ENCODE measurements at regions not wholly inside any gene's neighbourhood (a gene's known extent, or its start where the extent isn't known, plus 50 kb on each side); places are given as distances from the start of the nearest gene placed in this dataset.

- no peak for DNase-seq (ENCODE audit: low read depth)
Observed at GRCh38 chr6:97591955-97592354, 308.9 kb upstream of the MMS22L start.

- peak; percentile 56 for DNase-seq (ENCODE audit: low read depth)
Observed at GRCh38 chr6:97594844-97595243, 311.8 kb upstream of the MMS22L start.

- DNase-seq (ENCODE audit: low read depth), result no peak
Observed at GRCh38 chr6:97621111-97621510, 338.1 kb upstream of the MMS22L start.

- DNase-seq (ENCODE audit: low read depth), result no peak
Observed at GRCh38 chr6:97626671-97627441, 343.8 kb upstream of the MMS22L start.

- no peak for DNase-seq (ENCODE audit: low read depth)
Observed at GRCh38 chr6:97629180-97629579, 346.2 kb upstream of the MMS22L start.

DNA sequence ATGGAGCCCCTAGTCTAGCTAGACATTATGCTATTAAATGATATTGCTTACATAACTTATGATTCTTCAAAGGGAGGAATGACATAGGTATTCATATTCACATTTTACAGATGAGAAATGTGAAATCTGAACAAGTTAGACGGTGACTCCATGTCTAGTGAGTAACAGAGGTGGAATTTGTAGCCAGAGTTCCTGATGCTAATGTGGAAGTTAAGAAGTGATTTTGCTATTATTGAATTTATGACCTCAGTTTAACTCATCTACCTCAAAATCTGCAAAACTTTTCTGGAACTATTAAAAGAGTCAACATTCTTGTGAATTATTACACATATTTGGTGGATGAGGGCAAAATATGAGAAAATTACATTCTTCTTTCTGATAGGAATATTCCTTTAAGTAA, 347.6 kb upstream of the MMS22L start:
- peak; percentile 51 for DNase-seq (ENCODE audit: low read depth)

GRCh38 chr6:97632341-97632740, 349.3 kb upstream of the MMS22L start:
- no peak for DNase-seq (ENCODE audit: low read depth)

DNA sequence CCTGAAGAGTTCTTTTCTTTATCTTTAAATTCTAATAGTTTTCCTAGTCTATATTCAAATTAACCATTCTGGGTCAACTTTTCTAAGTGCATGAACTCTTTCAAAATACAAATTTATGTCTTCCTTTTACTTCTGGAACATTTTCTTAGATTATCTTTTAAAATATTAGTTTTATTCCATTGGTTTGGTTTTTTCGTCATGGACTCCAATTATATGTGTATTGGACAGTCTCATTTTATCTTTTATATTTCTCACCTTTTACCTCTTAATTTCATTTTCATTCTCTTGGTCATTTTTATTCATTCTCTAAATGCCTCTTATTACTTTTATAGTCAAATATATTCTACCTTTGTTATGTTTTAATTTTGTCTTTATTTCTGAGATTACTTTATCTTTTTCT, 356.7 kb upstream of the MMS22L start:
- DNase-seq (ENCODE audit: low read depth), result no peak

- no peak for DNase-seq (ENCODE audit: low read depth)
Observed at GRCh38 chr6:97644353-97644752, 361.3 kb upstream of the MMS22L start.

- no peak for DNase-seq (ENCODE audit: low read depth)
Observed at GRCh38 chr6:97645757-97646156, 362.7 kb upstream of the MMS22L start.

GRCh38 chr6:97653076-97653475, 370.1 kb upstream of the MMS22L start:
- DNase-seq (ENCODE audit: low read depth), result no peak

- no peak for DNase-seq (ENCODE audit: low read depth)
Observed at GRCh38 chr6:97653517-97653916, 370.5 kb upstream of the MMS22L start.

- DNase-seq (ENCODE audit: low read depth), result no peak
Observed at GRCh38 chr6:97654674-97655073, 371.7 kb upstream of the MMS22L start.

DNA sequence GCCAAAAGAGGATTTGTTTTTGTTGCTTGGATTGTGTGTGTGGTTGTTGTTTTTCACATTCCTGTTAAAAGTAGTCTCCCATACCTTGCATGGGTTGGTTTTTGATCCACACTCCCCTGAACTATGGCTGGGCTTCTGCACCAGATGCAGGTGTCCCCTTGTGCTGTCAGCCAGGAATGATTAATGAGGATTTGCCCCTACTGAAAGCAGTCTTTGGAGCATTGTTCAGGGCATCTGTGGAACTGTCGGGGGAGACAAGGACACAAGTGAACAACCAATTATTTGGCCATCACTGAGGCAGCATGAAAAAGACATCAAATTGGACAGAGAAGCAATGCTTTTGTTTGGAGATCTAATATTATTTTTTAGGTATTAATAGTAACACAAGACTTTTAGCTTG, 373.2 kb upstream of the MMS22L start:
- DNase-seq (ENCODE audit: low read depth), result no peak

DNA sequence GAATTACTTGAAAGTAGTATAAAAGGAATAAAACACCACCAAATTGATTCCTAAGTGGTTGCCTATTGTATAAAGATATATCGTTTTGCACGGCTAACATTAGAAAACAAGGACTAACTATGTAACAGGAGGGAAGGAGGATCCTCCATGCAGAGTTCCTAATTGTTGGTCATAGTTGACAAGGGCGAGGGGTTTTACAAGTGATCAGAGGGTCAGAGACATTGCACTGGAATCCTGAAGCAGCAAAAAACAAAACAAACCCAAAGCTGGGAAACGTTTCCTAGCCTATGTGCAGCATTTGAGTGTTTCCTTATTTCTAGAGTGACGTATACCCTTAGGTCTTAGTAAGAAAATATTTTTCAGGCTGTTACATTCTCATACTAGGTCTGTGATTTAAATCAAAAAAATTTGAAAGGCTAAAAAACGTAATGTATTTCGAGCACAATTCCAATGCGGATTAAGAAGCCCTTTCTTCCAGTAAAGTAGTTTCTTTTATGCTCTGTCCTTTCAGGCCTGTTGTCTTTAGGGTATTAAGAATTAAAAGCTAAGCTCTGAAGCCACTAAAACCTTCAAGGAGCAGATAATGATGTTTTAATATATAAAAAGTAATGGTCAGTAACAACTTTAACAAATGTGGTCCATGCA, 373.8 kb upstream of the MMS22L start:
- DNase-seq (ENCODE audit: low read depth), result no peak

- DNase-seq (ENCODE audit: low read depth), result no peak
Observed at GRCh38 chr6:97658090-97658489, 375.1 kb upstream of the MMS22L start.

- DNase-seq (ENCODE audit: low read depth), result no peak
Observed at GRCh38 chr6:97663252-97663651, 380.2 kb upstream of the MMS22L start.

GRCh38 chr6:97665446-97665845, 382.4 kb upstream of the MMS22L start:
- DNase-seq (ENCODE audit: low read depth), result no peak

DNA sequence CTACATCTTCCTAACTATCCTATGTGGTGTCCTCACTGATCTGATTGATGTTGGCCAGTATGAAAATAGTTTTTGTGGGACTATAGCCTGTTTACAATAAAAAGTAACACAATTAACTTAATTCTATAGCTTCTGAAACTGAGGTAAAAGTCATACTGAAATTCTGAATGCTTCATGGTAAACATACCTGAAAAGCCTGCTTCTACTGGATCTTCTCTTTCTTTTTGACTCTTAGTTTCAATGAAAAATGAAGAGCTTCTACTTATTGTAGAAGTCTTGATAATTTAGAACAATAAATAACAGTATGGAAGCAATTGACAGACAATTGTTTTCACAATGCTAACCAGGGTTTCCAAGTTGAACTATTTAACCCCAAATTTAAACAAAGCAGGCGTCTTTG, 383.9 kb upstream of the MMS22L start:
- DNase-seq (ENCODE audit: low read depth), result no peak

DNA sequence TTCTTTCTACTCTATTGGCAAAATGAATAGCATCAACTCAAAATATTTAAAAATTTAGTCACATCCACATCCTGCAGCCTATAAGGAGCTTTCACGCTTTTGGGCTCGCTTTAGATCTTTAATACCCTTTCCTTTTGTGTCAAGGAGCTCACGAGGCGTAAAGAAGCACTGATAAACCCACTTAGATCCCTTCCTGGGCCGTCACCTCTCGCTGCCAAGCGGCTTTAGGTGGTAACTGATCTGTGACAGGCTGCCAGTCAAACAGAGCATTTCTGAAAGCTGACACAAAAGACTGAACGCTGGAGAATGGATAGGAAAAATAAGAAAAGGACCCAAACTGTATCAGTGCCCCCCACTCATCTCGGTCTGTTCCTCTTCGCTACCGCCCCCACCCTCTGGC, 385.7 kb upstream of the MMS22L start:
- no peak for DNase-seq (ENCODE audit: low read depth)

DNA sequence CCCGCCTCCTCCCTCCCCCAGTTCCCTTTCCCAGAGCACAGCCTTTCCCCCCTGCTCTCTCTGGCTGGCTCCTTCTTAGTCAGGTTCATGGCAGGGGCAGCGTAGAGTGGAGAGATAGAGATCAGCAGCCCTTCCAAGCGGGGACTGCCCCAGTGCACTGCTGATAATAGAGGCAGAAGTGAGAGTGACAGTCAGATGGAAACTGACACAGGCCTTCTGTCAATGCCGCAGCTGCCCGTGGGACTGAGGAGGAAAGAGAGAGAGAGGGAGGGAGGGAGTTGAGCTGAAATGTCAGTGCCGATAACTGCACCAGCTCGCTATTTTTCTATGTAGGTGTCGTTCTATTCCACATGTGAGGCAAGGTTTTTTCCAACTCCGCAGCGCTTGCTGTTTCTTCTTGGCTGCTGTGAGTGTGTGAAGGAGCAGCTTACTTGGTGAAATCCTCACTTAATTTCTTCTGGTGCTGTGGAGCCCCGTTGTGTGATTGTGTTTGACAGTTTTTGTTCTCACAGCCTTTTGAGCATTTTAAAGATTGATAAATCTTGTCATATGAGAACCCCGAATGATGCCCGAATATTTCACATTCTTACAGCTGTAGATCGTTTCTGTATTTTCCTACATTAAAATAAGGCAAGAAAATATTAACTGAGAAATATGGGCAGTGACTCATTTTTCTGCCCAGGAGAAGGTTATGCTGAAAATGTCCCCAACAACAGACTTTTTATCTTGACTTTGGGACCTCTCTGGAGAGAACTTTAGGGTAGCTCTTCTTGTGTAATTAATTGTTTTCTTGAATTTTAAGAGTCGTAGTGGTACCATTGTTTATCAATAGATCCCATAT, 386.4 kb upstream of the MMS22L start:
- DNase-seq (ENCODE audit: low read depth), result peak; percentile 14

DNA sequence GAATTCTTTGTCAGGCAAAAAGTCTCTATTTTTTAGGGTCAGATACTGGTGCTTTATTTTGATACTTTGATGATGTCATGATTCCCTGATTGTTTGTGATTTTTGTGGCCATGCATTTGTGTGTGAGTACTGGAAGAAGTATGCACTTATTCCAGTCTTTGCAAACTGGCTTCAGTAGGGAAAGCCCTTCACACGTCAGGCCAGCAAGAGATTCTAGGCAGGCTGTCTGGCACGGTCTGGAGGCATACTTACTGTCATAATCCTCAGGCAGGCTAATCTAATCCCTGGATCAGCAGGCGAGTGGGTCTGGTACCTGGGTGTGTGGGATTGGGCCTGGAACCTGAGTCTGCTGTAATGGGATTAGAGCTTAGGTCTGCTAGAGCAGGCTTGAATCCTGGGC, 391.8 kb upstream of the MMS22L start:
- DNase-seq (ENCODE audit: low read depth), result peak; percentile 47

- no peak for DNase-seq (ENCODE audit: low read depth)
Observed at GRCh38 chr6:97677626-97678025, 394.6 kb upstream of the MMS22L start.

Measured in non-pigmented ciliary epithelial cell (primary cell).